ENCODE measurements at regions not wholly inside any gene's neighbourhood (a gene's known extent, or its start where the extent isn't known, plus 50 kb on each side); places are given as distances from the start of the nearest gene placed in this dataset.

GRCh38 chr4:178165951-178166308 is 723.7 kb upstream of the AGA start:
- no peak overlapping the region for H3K4me3 ChIP-seq (replicated peaks; ENCODE audit: insufficient read depth, low read length)
- no peaks in the 10 kb centered on the region for H3K27me3 ChIP-seq (ENCODE audit: insufficient read depth, poor library complexity, severe bottlenecking)
- no peak for DNase-seq (ENCODE audit: low read depth in 1 of 2, low spot score in 1 of 2)
- no peak for TF ChIP-seq POLR2AphosphoS5 (IDR thresholded peaks at IDR 0.05; ENCODE audit: low read depth)
- TF ChIP-seq REST (IDR thresholded peaks at IDR 0.05; ENCODE audit: insufficient replicate concordance, low read depth): no peak
- no peak for TF ChIP-seq GABPA (IDR thresholded peaks at IDR 0.05; ENCODE audit: low read depth)
- no peak for TF ChIP-seq SPI1 (IDR thresholded peaks at IDR 0.05; ENCODE audit: borderline replicate concordance, low read depth)
- TF ChIP-seq CTCF (IDR thresholded peaks at IDR 0.05; ENCODE audit: insufficient read depth, low read length): no peak
- no peak overlapping the region for H3K27ac ChIP-seq (replicated peaks)

GRCh38 chr4:178173771-178174170 is 731.5 kb upstream of the AGA start:
- no peak overlapping the region for H3K27ac ChIP-seq (replicated peaks)
- no peak overlapping the region for H3K4me3 ChIP-seq (replicated peaks; ENCODE audit: insufficient read depth, low read length)
- DNase-seq (ENCODE audit: low read depth in 1 of 2, low spot score in 1 of 2): no peak
- TF ChIP-seq GABPA (IDR thresholded peaks at IDR 0.05; ENCODE audit: low read depth) (no peak), SPI1 (IDR thresholded peaks at IDR 0.05; ENCODE audit: borderline replicate concordance, low read depth) (no peak), REST (IDR thresholded peaks at IDR 0.05; ENCODE audit: insufficient replicate concordance, low read depth) (no peak), CTCF (IDR thresholded peaks at IDR 0.05; ENCODE audit: insufficient read depth, low read length) (no peak), POLR2AphosphoS5 (IDR thresholded peaks at IDR 0.05; ENCODE audit: low read depth) (no peak)
- H3K27me3 ChIP-seq (ENCODE audit: insufficient read depth, poor library complexity, severe bottlenecking): no peaks in the 10 kb centered on the region

GRCh38 chr4:178174756-178175155 is 732.5 kb upstream of the AGA start:
- TF ChIP-seq REST (IDR thresholded peaks at IDR 0.05; ENCODE audit: insufficient replicate concordance, low read depth) (no peak), CTCF (IDR thresholded peaks at IDR 0.05; ENCODE audit: insufficient read depth, low read length) (no peak), GABPA (IDR thresholded peaks at IDR 0.05; ENCODE audit: low read depth) (no peak), POLR2AphosphoS5 (IDR thresholded peaks at IDR 0.05; ENCODE audit: low read depth) (no peak), SPI1 (IDR thresholded peaks at IDR 0.05; ENCODE audit: borderline replicate concordance, low read depth) (no peak)
- H3K27me3 ChIP-seq (ENCODE audit: insufficient read depth, poor library complexity, severe bottlenecking): no peaks in the 10 kb centered on the region
- no peak for DNase-seq (ENCODE audit: low read depth in 1 of 2, low spot score in 1 of 2)

More at GRCh38 chr4:178174756-178175155, 732.5 kb upstream of the AGA start:
- Histone ChIP-seq H3K4me3 (replicated peaks; ENCODE audit: insufficient read depth, low read length) (no peak overlapping the region), H3K27ac (replicated peaks) (no peak overlapping the region)

Measured in HL-60 (cell line).